ENCODE measurements at regions not wholly inside any gene's neighbourhood (a gene's known extent, or its start where the extent isn't known, plus 50 kb on each side); places are given as distances from the start of the nearest gene placed in this dataset.
A peak's percentile ranks its signal among the peaks of the same experiment; 100 is the strongest.
"Not testable (repeated sequence)": the region's sequence is repeated elsewhere in the genome, so short reads cannot be mapped to it uniquely, and the experiment has no call there.

- no peak for DNase-seq
These were observed 586.5 kb downstream of the SLITRK5 start for GRCh38 chr13:88257706-88258105.

- no peak for DNase-seq
These were observed 592.6 kb downstream of the SLITRK5 start for GRCh38 chr13:88263808-88264207.

GRCh38 chr13:88281841-88282240, 610.7 kb downstream of the SLITRK5 start:
- no peak for DNase-seq

GRCh38 chr13:88285329-88285728, 614.2 kb downstream of the SLITRK5 start:
- no peak for DNase-seq

GRCh38 chr13:88288326-88288725, 617.2 kb downstream of the SLITRK5 start:
- no peak for DNase-seq

GRCh38 chr13:88291731-88292130, 620.6 kb downstream of the SLITRK5 start:
- not testable (repeated sequence) for DNase-seq

- DNase-seq = no peak
These were observed 623.2 kb downstream of the SLITRK5 start for GRCh38 chr13:88294368-88294767.

- DNase-seq = no peak
These were observed 632.0 kb downstream of the SLITRK5 start for GRCh38 chr13:88303157-88303556.

- no peak for DNase-seq
These were observed 632.4 kb downstream of the SLITRK5 start for GRCh38 chr13:88303605-88304004.

- no peak for DNase-seq
These were observed 643.3 kb downstream of the SLITRK5 start for GRCh38 chr13:88314496-88314895.

GRCh38 chr13:88329066-88329465, 657.9 kb downstream of the SLITRK5 start:
- no peak for DNase-seq

- no peak for DNase-seq
These were observed 668.1 kb downstream of the SLITRK5 start for GRCh38 chr13:88339271-88339741.

GRCh38 chr13:88345171-88345847, 674.1 kb downstream of the SLITRK5 start:
- DNase-seq = no peak

- no peak for DNase-seq
These were observed 689.6 kb downstream of the SLITRK5 start for GRCh38 chr13:88360761-88361160.

- no peak for DNase-seq
These were observed 698.7 kb downstream of the SLITRK5 start for GRCh38 chr13:88369866-88370265.

- DNase-seq = no peak
These were observed 705.7 kb downstream of the SLITRK5 start for GRCh38 chr13:88376760-88377388.

GRCh38 chr13:88377852-88378251, 706.7 kb downstream of the SLITRK5 start:
- no peak for DNase-seq

GRCh38 chr13:88384542-88384941, 713.4 kb downstream of the SLITRK5 start:
- DNase-seq = no peak

GRCh38 chr13:88395804-88396203, 724.6 kb downstream of the SLITRK5 start:
- no peak for DNase-seq

- DNase-seq = peak in 1 of 2 donors; percentile 17
These were observed 740.5 kb downstream of the SLITRK5 start for GRCh38 chr13:88411696-88412095.

GRCh38 chr13:88417801-88418200, 746.6 kb downstream of the SLITRK5 start:
- no peak for DNase-seq

- no peak for DNase-seq
These were observed 753.3 kb downstream of the SLITRK5 start for GRCh38 chr13:88424463-88424862.

GRCh38 chr13:88426661-88427060, 755.5 kb downstream of the SLITRK5 start:
- DNase-seq = no peak

GRCh38 chr13:88429862-88430261, 758.7 kb downstream of the SLITRK5 start:
- no peak for DNase-seq

GRCh38 chr13:88434953-88435352, 763.8 kb downstream of the SLITRK5 start:
- no peak for DNase-seq

Measured in hippocampal formation (tissue), 2 donors.